SIG-M5 treated with dmso at 0.1 percent for 504 hours (cell line): ENCODE measurements at regions not wholly inside any gene's neighbourhood (a gene's known extent, or its start where the extent isn't known, plus 50 kb on each side); places are given as distances from the start of the nearest gene placed in this dataset.

Source experiments
- DNase-seq: peaks from one replicate; lab custom pipeline; 2025; ENCODE audit not compliant: unreplicated experiment; lab: John Stamatoyannopoulos, UW

GRCh38 chr3:117246771-117247555 lies 537.4 kb downstream of the TUSC7 start:
- DNase-seq = no peak

DNA sequence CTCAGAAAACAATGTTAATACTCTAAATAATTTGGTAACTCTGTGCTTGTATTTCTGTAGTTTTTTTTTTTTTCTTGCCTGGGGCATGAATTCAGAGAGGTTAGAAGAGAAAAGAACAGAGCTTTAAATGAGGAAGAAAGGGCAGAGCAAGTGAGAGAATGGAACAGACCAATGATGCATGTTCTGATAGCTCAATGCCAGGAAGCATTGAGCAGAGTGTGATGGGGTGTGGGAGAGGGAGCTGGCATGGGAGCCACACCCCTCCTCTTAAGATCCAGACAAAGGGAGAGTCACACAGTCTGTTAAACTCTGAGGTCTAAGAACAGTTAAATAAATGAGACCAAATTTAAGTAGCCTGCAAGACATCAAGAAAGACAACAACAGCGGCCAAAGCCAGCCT lies 538.6 kb downstream of the TUSC7 start:
- DNase-seq = no peak

- DNase-seq = no peak
Observed at GRCh38 chr3:117252208-117252607, 542.6 kb downstream of the TUSC7 start.

DNA sequence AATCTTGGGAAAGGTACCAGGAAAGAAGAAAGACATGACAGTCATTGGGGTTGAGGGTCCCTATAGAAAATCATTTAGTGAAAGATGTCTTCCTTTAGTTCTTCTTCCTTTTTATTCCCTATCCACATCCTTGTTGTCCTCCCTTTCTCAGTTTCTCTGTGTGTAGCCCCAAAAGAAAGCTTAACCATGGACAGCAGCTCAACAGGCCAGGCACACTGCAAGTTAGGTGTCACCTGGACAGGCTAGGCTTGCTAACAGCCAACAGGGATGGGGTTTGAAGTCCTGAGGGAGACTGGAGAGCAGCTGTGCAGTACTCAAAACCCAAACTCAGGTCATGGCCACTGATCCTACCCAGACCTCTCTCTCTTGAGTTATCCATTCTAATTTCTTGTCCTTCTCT lies 543.1 kb downstream of the TUSC7 start:
- DNase-seq = no peak

GRCh38 chr3:117253636-117254035 lies 544.1 kb downstream of the TUSC7 start:
- DNase-seq = no peak

DNA sequence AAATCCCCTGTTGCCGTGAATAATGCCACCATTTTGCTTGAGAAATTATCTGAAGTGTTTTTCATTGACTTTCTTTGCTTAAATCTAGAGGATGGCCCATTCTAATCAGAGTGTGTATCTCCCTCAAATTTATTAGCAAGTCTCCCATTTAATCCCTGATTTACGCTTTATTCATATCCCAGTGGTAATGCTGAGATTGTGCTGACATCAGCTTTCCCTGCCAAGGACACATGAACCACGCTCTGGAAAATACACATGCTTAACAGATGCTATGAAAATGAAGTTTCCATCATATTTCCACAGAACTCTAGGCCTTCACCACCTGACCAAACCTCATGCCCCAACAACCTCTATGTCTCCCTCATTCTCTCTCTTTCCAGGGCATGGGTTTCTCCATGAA lies 545.4 kb downstream of the TUSC7 start:
- DNase-seq = no peak

GRCh38 chr3:117255736-117256135 lies 546.2 kb downstream of the TUSC7 start:
- DNase-seq = no peak

- DNase-seq = no peak
Observed at GRCh38 chr3:117261983-117262421, 552.4 kb downstream of the TUSC7 start.

DNA sequence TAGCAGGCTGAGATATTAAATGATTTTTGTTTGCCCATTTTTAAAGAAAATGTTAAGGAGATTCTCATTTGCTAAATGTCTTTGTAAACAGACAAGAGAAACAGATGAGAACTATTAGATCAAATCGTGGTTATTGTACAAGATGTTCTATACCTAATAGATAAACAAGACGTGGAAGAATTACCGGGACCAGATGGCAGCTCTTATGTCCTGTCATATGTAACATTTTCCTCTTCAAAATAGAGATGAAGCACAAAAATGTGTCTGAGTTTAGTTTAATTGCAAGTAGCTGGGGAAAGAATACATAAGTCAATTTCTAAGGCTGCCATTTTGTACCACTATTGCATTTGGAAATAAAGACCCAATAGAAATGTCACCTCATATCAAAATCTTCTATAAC lies 553.7 kb downstream of the TUSC7 start:
- no peak for DNase-seq

- no peak for DNase-seq
Observed at GRCh38 chr3:117263745-117264144, 554.2 kb downstream of the TUSC7 start.

GRCh38 chr3:117264204-117264994 lies 554.8 kb downstream of the TUSC7 start:
- DNase-seq = no peak

- DNase-seq = no peak
Observed at GRCh38 chr3:117266806-117267205, 557.2 kb downstream of the TUSC7 start.

GRCh38 chr3:117268318-117268717 lies 558.7 kb downstream of the TUSC7 start:
- DNase-seq = no peak

DNA sequence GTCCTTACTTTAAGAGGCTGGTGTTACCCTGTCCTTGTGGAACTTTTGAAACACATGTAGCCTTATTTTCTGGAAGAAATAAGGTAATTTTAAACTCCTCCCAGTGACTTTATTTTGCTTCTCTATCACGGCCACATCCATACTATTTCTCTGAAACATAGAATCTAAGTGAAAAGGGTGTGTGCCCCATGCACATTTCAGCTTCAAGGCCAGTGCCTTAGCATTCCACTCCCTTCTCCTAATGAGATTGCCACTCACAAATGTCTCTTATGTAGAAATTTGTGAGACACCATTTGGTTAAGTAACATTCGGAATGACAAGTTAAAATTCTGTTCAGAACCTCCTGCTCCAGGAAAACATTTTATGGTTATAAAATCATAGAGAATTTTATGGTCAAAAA lies 562.7 kb downstream of the TUSC7 start:
- DNase-seq = no peak

GRCh38 chr3:117272876-117273523 lies 563.4 kb downstream of the TUSC7 start:
- DNase-seq = no peak

DNA sequence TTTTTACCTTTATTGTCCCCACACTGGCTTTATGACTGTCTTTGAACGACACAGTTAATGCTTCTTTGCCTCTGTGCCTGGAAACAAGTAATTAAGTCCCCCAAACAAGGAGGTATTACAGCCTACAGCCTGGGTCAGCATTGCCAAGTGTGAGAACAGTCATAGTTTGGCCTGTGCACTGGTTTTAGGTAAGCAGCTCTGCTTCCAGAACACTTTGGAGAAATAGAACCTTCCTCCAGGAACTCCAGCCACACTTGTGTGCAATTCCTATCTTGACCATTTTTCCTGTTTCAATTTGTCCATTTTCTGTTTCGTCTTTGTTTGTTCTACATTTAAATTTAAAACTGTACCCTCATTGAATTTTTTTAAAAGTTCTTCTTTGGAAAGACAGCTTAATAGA lies 568.2 kb downstream of the TUSC7 start:
- DNase-seq = no peak

DNA sequence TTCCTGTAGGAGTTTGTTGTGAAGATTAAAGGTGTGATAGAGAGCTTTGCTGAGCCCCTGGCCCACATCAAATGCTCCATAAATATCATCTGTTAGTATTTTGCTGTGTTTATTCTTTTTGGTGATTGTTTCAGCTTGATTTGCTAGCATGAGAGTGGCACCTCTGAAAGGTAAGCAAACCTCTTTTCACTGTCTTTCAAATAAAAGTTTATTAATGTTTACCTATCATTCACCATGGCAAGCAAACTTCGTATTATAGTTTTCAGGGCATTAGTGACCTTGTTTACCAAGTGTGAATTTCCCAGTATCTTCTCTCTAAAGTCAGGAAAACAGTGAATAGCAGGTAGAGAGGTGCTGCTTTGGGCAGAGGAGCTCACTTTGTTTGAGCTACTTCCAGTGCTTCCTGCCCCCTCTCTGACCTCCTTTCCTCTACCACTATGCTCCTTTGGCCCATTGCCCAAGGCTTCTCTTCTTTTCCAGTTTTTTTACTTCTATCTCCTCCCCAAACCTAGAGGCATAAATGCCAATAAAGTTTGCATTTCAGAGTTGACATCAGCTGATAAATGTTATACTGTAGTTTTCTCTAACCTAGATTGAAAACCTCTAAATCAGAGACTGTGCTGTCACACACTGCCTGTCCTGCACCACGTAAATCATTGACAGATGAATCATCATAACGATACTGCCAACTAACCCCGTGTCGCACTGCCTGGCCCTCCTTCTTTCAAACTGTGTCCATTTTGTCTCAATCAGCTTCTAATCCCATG lies 569.0 kb downstream of the TUSC7 start:
- no peak for DNase-seq

DNA sequence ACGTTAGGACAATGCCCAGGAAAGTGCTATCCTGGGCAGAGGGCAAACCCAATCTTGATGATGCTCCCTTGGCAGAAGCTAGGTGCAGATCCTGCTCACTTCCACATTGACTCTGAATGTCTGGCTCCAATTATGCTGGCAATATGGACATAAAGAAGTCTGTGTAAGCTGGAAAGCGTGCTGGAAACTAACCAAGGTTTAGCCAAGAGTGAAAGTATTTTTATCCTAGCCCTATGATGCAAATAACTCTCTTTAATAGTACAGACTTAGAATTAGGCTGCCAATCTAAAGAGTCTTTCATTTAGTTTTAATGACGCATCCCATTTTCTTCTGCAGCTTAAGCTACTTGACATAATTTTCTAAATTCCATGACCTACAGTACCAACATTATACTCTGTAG lies 571.8 kb downstream of the TUSC7 start:
- no peak for DNase-seq

DNA sequence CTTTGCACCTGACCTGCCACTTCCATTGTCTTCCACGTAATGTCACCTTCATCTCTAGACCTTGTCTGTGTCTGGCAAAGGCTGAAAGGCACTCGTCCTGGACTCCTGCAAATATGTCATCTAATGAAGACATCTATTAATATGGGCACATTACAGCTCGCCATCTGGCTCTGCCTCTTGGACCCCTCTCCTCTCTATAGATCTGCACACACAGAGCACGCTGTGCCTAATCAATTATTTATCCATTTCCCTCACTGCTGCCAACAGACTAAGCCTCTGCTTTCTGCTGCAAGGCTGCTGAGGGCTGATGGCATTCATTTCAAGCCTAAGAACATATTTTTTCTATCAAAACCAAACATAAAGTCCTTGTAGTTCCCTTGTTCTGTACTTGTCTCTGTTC lies 573.0 kb downstream of the TUSC7 start:
- DNase-seq = no peak

GRCh38 chr3:117285737-117286136 lies 576.2 kb downstream of the TUSC7 start:
- no peak for DNase-seq

DNA sequence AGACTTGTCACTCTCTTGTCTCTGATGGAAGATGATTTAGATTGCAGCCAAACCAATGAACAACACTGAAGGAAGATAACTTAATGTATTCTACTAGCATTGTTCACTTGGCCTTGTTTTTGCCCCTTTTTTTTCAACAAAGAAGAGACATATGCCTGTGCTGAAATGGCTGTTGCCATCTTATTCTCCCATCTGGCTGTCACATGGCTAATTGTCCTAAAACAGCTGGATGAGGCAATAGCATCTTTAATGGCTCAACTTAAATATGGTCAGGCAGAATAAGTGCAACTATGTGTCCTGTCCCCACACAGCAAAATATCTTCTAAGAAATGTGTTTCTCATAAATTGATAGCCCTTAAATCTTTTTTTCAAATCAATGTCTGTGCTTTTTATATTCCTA lies 576.9 kb downstream of the TUSC7 start:
- DNase-seq = no peak
